HL-60 (cell line): ENCODE measurements at regions not wholly inside any gene's neighbourhood (a gene's known extent, or its start where the extent isn't known, plus 50 kb on each side); places are given as distances from the start of the nearest gene placed in this dataset.

Experiments used
- DNase-seq, 2 experiments: peaks; one replicate each; pipeline ENCODE4 v3.0.0-alpha.2; 2010 to 2020; ENCODE audit warnings: low read depth in 1 of 2, low spot score in 1 of 2
- H3K27ac ChIP-seq: fragments of 250-450 bp; sonication (Bioruptor Pico); replicated peaks from 2 replicates; pipeline ENCODE4 v1.5.1; 2020; ENCODE audit warnings: mild to moderate bottlenecking, moderate library complexity
- H3K27me3 ChIP-seq: fragments of 250-450 bp; sonication (Bioruptor Pico); 2 replicates; pipeline ENCODE4 v1.5.1; 2021; ENCODE audit warnings: mild to moderate bottlenecking, moderate library complexity; ENCODE audit not compliant: insufficient read depth, poor library complexity, severe bottlenecking
- H3K4me3 ChIP-seq: replicated peaks from 2 replicates; pipeline ENCODE4 v1.5.1; 2011; ENCODE audit warnings: mild to moderate bottlenecking, control low read depth, low read length; ENCODE audit not compliant: insufficient read depth
- GABPA ChIP-seq: IDR thresholded peaks from 2 replicates; pipeline ENCODE4 v1.6.1; 2012; ENCODE audit warnings: low read depth
- POLR2AphosphoS5 ChIP-seq: IDR thresholded peaks from 2 replicates; pipeline ENCODE4 v1.6.1; 2012; ENCODE audit warnings: low read depth
- SPI1 ChIP-seq: IDR thresholded peaks from 2 replicates; pipeline ENCODE4 v1.6.1; 2012; ENCODE audit warnings: low read depth, mild to moderate bottlenecking, borderline replicate concordance
- TF ChIP-seq, protein P1 (sequence below): IDR thresholded peaks from 2 replicates; pipeline ENCODE4 v1.6.1; 2012; ENCODE audit warnings: low read depth; ENCODE audit not compliant: insufficient replicate concordance
- TF ChIP-seq, protein P2 (sequence below): IDR thresholded peaks from one replicate; pipeline ENCODE4 v1.5.1; 2011; ENCODE audit warnings: low read length, control low read depth, inconsistent platforms; ENCODE audit not compliant: insufficient read depth

DNA sequence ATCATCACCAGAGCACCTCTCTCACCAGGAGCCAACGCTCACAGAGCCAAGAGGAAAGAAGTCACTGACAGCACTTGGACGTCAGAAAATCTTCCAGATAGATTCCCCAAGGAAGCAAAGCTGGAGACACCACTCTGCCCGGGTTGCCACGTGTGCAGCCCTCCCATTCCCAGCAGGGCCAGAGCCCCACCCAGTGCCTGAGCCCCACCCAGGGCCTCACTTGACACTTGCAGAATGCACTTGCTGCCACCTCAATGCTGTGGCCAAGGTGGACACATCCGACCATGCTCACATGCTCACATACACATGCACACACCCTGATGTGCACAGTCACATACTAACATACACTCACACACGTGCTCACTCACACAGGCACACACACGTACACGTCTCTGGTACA is 240.7 kb downstream of the RBFOX3 start:
- H3K27me3 ChIP-seq = peaks cover 3% of the 10 kb centered on the region
- DNase-seq = no peak
- H3K27ac ChIP-seq = no peak overlapping the region
- H3K4me3 ChIP-seq = no peak overlapping the region
- no peak for TF ChIP-seq POLR2AphosphoS5
- TF ChIP-seq, protein P1, sequence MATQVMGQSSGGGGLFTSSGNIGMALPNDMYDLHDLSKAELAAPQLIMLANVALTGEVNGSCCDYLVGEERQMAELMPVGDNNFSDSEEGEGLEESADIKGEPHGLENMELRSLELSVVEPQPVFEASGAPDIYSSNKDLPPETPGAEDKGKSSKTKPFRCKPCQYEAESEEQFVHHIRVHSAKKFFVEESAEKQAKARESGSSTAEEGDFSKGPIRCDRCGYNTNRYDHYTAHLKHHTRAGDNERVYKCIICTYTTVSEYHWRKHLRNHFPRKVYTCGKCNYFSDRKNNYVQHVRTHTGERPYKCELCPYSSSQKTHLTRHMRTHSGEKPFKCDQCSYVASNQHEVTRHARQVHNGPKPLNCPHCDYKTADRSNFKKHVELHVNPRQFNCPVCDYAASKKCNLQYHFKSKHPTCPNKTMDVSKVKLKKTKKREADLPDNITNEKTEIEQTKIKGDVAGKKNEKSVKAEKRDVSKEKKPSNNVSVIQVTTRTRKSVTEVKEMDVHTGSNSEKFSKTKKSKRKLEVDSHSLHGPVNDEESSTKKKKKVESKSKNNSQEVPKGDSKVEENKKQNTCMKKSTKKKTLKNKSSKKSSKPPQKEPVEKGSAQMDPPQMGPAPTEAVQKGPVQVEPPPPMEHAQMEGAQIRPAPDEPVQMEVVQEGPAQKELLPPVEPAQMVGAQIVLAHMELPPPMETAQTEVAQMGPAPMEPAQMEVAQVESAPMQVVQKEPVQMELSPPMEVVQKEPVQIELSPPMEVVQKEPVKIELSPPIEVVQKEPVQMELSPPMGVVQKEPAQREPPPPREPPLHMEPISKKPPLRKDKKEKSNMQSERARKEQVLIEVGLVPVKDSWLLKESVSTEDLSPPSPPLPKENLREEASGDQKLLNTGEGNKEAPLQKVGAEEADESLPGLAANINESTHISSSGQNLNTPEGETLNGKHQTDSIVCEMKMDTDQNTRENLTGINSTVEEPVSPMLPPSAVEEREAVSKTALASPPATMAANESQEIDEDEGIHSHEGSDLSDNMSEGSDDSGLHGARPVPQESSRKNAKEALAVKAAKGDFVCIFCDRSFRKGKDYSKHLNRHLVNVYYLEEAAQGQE = no peak
- no peak for TF ChIP-seq GABPA
- TF ChIP-seq SPI1 = no peak
- TF ChIP-seq, protein P2, sequence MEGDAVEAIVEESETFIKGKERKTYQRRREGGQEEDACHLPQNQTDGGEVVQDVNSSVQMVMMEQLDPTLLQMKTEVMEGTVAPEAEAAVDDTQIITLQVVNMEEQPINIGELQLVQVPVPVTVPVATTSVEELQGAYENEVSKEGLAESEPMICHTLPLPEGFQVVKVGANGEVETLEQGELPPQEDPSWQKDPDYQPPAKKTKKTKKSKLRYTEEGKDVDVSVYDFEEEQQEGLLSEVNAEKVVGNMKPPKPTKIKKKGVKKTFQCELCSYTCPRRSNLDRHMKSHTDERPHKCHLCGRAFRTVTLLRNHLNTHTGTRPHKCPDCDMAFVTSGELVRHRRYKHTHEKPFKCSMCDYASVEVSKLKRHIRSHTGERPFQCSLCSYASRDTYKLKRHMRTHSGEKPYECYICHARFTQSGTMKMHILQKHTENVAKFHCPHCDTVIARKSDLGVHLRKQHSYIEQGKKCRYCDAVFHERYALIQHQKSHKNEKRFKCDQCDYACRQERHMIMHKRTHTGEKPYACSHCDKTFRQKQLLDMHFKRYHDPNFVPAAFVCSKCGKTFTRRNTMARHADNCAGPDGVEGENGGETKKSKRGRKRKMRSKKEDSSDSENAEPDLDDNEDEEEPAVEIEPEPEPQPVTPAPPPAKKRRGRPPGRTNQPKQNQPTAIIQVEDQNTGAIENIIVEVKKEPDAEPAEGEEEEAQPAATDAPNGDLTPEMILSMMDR = no peak

DNA sequence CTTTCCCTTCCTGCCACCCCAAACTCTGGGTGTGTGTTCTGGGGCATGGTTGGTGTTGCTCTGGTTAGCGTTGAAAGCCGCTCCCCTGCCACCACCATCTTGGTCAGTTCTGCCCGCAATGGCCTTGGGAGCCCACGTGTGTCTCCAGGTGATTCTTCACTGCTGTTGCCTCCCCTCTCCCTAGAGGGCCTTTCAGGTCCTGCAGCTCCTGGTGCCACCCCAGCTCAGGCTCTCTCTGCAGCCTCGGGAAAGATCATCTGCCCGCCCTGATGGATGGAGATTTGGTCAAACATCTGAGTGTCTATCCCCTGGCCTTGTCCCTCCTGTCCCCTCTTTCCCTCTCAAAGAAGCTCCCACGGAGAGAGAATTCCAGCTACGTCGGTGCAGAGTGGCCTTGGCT is 241.3 kb downstream of the RBFOX3 start:
- no peak overlapping the region for H3K4me3 ChIP-seq
- no peak for DNase-seq
- TF ChIP-seq, protein P1 = no peak
- no peak for TF ChIP-seq GABPA
- TF ChIP-seq, protein P2 = no peak
- no peak for TF ChIP-seq SPI1
- no peak for TF ChIP-seq POLR2AphosphoS5
- H3K27me3 ChIP-seq = peaks cover 3% of the 10 kb centered on the region
- no peak overlapping the region for H3K27ac ChIP-seq

DNA sequence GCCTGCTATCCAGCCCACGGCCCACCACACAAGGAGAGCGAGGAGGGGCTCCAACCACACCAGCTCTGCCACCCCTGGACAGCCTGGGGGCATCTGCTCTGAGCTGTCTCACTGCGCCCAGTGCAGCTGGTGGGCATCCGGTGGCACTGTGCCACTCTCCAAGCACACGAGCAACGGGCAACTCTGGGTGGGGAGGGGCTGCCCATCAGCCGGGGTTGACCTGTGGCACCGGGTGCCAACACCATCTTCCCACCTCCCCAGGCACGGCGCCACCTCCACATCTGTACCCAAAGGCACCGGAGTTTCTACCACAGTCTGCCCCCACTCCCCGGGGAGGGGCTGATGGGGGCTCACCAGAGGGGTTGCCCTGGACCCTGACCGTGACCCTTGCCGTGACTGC is 241.8 kb downstream of the RBFOX3 start:
- TF ChIP-seq, protein P2 = no peak
- TF ChIP-seq, protein P1 = no peak
- TF ChIP-seq POLR2AphosphoS5 (no peak), GABPA (no peak), SPI1 (no peak)
- Histone ChIP-seq H3K27me3 (peaks cover under 1% of the 10 kb centered on the region), H3K4me3 (no peak overlapping the region), H3K27ac (no peak overlapping the region)
- no peak for DNase-seq
